ENCODE measurements at regions not wholly inside any gene's neighbourhood (a gene's known extent, or its start where the extent isn't known, plus 50 kb on each side); places are given as distances from the start of the nearest gene placed in this dataset.
"Not testable (repeated sequence)": the region's sequence is repeated elsewhere in the genome, so short reads cannot be mapped to it uniquely, and the experiment has no call there.

- Mint-ChIP-seq H3K27me3 (no peaks in the 10 kb centered on the region), H3K27ac (no peak overlapping the region), H3K4me3 (no peak overlapping the region), H3K4me1 (ENCODE audit: low read depth) (no peaks in the 10 kb centered on the region), H3K36me3 (ENCODE audit: low read depth) (no peaks in the 10 kb centered on the region), H3K9me3 (no peaks in the 10 kb centered on the region)
- TF ChIP-seq CTCF (IDR thresholded peaks at IDR 0.05), result no peak
- ChIA-PET CTCF (no interaction called here), POLR2A (no interaction called here)
- ATAC-seq (no peak), DNase-seq (no peak)
- intact Hi-C loops (cut with micrococcal nuclease), result no loop called here
Observed at GRCh38 chr1:65630855-65631254, 161.8 kb upstream of the PDE4B start.

- ATAC-seq, result no peak
- H3K27ac Mint-ChIP-seq, result no peak overlapping the region
Observed at GRCh38 chr1:65632235-65632634, 160.5 kb upstream of the PDE4B start.

GRCh38 chr1:65640046-65640445, 152.6 kb upstream of the PDE4B start:
- Mint-ChIP-seq H3K4me3 (no peak overlapping the region), H3K27ac (no peak overlapping the region), H3K9me3 (no peaks in the 10 kb centered on the region), H3K4me1 (ENCODE audit: low read depth) (no peaks in the 10 kb centered on the region), H3K36me3 (ENCODE audit: low read depth) (no peaks in the 10 kb centered on the region), H3K27me3 (peaks cover 11% of the 10 kb centered on the region)
- intact Hi-C loops (cut with micrococcal nuclease), result no loop called here
- TF ChIP-seq CTCF (IDR thresholded peaks at IDR 0.05), result no peak
- POLR2A ChIA-PET, result no interaction called here
- DNase-seq (no peak), ATAC-seq (no peak)
- CTCF ChIA-PET, result interaction anchor here (1.6 kb wide), 1 partner anchor 48 kb away, joined by 3 read pairs; no protein-coding TSS in a partner anchor

More at GRCh38 chr1:65632235-65632634, 160.5 kb upstream of the PDE4B start:
- intact Hi-C loops (cut with micrococcal nuclease), result no loop called here
- H3K4me3 Mint-ChIP-seq, result no peak overlapping the region
- POLR2A ChIA-PET, result no interaction called here
- no peaks in the 10 kb centered on the region for H3K27me3 Mint-ChIP-seq
- TF ChIP-seq CTCF (IDR thresholded peaks at IDR 0.05), result no peak
- no peak for DNase-seq
- H3K4me1 Mint-ChIP-seq (ENCODE audit: low read depth), result no peaks in the 10 kb centered on the region
- CTCF ChIA-PET, result no interaction called here
- H3K36me3 Mint-ChIP-seq (ENCODE audit: low read depth), result no peaks in the 10 kb centered on the region
- H3K9me3 Mint-ChIP-seq, result no peaks in the 10 kb centered on the region

- H3K9me3 Mint-ChIP-seq; H3K36me3 Mint-ChIP-seq (ENCODE audit: low read depth); H3K4me3 Mint-ChIP-seq; ATAC-seq; intact Hi-C loops (cut with micrococcal nuclease); H3K27ac Mint-ChIP-seq; DNase-seq; H3K4me1 Mint-ChIP-seq (ENCODE audit: low read depth); CTCF ChIA-PET: not testable (repeated sequence)
- H3K27me3 Mint-ChIP-seq, result peaks cover 12% of the 10 kb centered on the region
- POLR2A ChIA-PET, result interaction anchor here (0.6 kb wide), 1 partner anchor 452 kb away, joined by 4 read pairs; no protein-coding TSS in a partner anchor
Observed at GRCh38 chr1:65649185-65649584, 143.5 kb upstream of the PDE4B start.

- Mint-ChIP-seq H3K9me3 (peaks cover 6% of the 10 kb centered on the region), H3K27me3 (peaks cover 8% of the 10 kb centered on the region), H3K36me3 (ENCODE audit: low read depth) (no peaks in the 10 kb centered on the region)
Observed at GRCh38 chr1:65650682-65651081, 142.0 kb upstream of the PDE4B start.

GRCh38 chr1:65654526-65654925, 138.2 kb upstream of the PDE4B start:
- H3K27ac Mint-ChIP-seq; DNase-seq; ATAC-seq; intact Hi-C loops (cut with micrococcal nuclease); H3K4me1 Mint-ChIP-seq (ENCODE audit: low read depth); H3K36me3 Mint-ChIP-seq (ENCODE audit: low read depth); CTCF ChIA-PET; H3K4me3 Mint-ChIP-seq; H3K9me3 Mint-ChIP-seq; POLR2A ChIA-PET; H3K27me3 Mint-ChIP-seq: not testable (repeated sequence)

More at GRCh38 chr1:65650682-65651081, 142.0 kb upstream of the PDE4B start:
- no peak overlapping the region for H3K4me3 Mint-ChIP-seq
- ATAC-seq (no peak), DNase-seq (no peak)
- no peak overlapping the region for H3K27ac Mint-ChIP-seq
- H3K4me1 Mint-ChIP-seq (ENCODE audit: low read depth), result no peaks in the 10 kb centered on the region
- intact Hi-C loops (cut with micrococcal nuclease), result no loop called here
- ChIA-PET POLR2A (no interaction called here), CTCF (no interaction called here)
- no peak for TF ChIP-seq CTCF (IDR thresholded peaks at IDR 0.05)

GRCh38 chr1:65657609-65658008, 135.1 kb upstream of the PDE4B start:
- POLR2A ChIA-PET; H3K4me1 Mint-ChIP-seq (ENCODE audit: low read depth); H3K9me3 Mint-ChIP-seq; ATAC-seq; H3K27me3 Mint-ChIP-seq; DNase-seq; intact Hi-C loops (cut with micrococcal nuclease); CTCF ChIA-PET; H3K4me3 Mint-ChIP-seq; H3K27ac Mint-ChIP-seq; H3K36me3 Mint-ChIP-seq (ENCODE audit: low read depth): not testable (repeated sequence)
